Ishikawa (cell line): ENCODE measurements at regions not wholly inside any gene's neighbourhood (a gene's known extent, or its start where the extent isn't known, plus 50 kb on each side); places are given as distances from the start of the nearest gene placed in this dataset.

Experiments used
- CEBPB ChIP-seq: IDR thresholded peaks from 2 replicates; pipeline ENCODE4 v1.6.1; 2012
- CREB1 ChIP-seq: IDR thresholded peaks from 2 replicates; pipeline ENCODE4 v1.6.1; 2012; ENCODE audit warnings: low read depth
- EGR1 ChIP-seq: IDR thresholded peaks from 2 replicates; pipeline ENCODE4 v1.6.1; 2012
- EP300 ChIP-seq: IDR thresholded peaks from 2 replicates; pipeline ENCODE4 v1.6.1; 2012; ENCODE audit warnings: borderline replicate concordance
- FOXM1 ChIP-seq: IDR thresholded peaks from 2 replicates; pipeline ENCODE4 v1.6.1; 2012; ENCODE audit warnings: low read depth, borderline replicate concordance
- NFIC ChIP-seq: IDR thresholded peaks from 2 replicates; pipeline ENCODE4 v1.6.1; 2012
- RAD21 ChIP-seq: IDR thresholded peaks from 2 replicates; pipeline ENCODE4 v1.6.1; 2012; ENCODE audit warnings: low read depth
- TAF1 ChIP-seq: IDR thresholded peaks from 2 replicates; pipeline ENCODE4 v1.6.1; 2012; ENCODE audit warnings: low read depth, mild to moderate bottlenecking
- TCF12 ChIP-seq: IDR thresholded peaks from 2 replicates; pipeline ENCODE4 v1.6.1; 2012; ENCODE audit warnings: low read depth
- TEAD4 ChIP-seq: IDR thresholded peaks from 2 replicates; pipeline ENCODE4 v1.6.1; 2012
- YY1 ChIP-seq: IDR thresholded peaks from 2 replicates; pipeline ENCODE4 v1.6.1; 2012; ENCODE audit warnings: low read depth
- ZBTB7A ChIP-seq: IDR thresholded peaks from 2 replicates; pipeline ENCODE4 v1.6.1; 2012; ENCODE audit warnings: low read depth
- TF ChIP-seq, protein P1 (sequence below): IDR thresholded peaks from 2 replicates; pipeline ENCODE4 v1.6.1; 2012
- TF ChIP-seq, protein P2 (sequence below): IDR thresholded peaks from 2 replicates; pipeline ENCODE4 v1.6.1; 2012; ENCODE audit warnings: low read depth, mild to moderate bottlenecking
- TF ChIP-seq, protein P3 (sequence below): IDR thresholded peaks from 2 replicates; pipeline ENCODE4 v1.6.1; 2012

DNA sequence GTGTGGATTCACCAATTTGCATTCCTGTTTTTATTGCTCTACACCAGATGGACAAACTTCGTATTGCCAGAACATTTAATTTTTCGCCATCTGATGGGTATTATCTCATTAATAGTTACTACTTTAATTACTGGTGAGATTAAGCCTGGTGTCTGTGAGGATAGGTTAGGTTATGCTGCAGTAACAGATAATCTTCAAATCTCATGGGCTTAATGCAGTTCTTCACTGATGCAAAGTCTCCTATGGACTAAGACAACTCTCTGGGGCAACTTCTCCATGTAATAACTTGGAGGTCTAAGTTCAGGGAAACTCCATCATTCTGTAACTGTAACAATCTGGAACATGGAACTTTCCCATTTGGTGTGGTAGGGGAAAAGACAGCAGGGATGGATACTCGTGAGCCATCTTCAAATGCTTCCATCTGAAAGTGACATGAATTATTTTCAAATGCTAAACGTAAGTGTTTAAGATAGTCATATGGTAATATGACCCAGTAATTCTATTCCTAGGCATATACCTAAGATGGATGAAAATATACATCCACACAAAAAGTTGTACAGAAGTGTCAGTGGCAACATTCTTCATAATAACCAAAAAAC lies 111.6 kb downstream of the LEPR start:
- TF ChIP-seq TCF12 (no peak), TEAD4 (no peak), EP300 (no peak)

DNA sequence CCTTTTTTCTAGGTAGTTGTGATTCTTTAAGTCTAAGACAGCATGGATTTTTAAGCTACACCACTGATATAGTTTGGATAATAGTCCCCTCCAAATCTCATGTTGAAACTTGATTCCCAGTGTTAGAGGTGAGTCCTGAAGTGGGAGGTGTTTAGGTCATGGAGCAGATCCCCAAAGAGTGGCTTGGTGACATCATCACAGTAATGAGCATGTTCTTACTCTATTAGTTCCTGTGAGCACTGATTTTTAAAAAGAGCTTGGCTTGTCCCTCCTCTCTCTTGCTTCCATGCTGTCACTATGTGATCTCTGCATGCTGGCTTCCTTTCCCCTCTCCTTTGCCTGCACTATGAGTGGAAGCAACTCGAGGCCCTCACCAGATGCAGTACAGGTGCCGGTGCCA lies 115.5 kb downstream of the LEPR start:
- TF ChIP-seq, protein P1, sequence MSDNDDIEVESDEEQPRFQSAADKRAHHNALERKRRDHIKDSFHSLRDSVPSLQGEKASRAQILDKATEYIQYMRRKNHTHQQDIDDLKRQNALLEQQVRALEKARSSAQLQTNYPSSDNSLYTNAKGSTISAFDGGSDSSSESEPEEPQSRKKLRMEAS, result no peak
- TF ChIP-seq CREB1, result no peak

DNA sequence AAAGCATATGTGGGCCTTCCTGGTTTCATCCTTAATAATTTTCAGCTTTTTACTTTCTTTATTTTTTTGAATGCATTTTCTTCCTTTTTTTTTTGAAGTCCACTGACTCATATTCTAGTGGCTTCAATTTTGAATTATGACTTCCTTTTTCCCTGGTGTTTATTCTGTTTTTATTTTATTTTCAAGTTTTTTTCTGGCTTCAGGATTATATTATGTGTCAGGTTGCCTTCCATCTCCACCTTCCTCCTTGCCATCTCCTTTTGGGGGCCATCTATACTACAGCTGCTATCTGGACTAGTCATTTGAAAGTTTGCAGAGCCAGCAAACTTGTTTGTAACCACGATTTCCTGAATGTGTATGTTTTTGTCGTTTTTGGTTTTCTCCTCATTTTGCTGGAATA lies 117.6 kb downstream of the LEPR start:
- TF ChIP-seq TEAD4 (no peak), ZBTB7A (no peak), TCF12 (no peak), EP300 (no peak), CEBPB (no peak), EGR1 (no peak), YY1 (no peak), NFIC (no peak), RAD21 (no peak), TAF1 (no peak), FOXM1 (no peak), CREB1 (no peak)
- TF ChIP-seq, protein P2, sequence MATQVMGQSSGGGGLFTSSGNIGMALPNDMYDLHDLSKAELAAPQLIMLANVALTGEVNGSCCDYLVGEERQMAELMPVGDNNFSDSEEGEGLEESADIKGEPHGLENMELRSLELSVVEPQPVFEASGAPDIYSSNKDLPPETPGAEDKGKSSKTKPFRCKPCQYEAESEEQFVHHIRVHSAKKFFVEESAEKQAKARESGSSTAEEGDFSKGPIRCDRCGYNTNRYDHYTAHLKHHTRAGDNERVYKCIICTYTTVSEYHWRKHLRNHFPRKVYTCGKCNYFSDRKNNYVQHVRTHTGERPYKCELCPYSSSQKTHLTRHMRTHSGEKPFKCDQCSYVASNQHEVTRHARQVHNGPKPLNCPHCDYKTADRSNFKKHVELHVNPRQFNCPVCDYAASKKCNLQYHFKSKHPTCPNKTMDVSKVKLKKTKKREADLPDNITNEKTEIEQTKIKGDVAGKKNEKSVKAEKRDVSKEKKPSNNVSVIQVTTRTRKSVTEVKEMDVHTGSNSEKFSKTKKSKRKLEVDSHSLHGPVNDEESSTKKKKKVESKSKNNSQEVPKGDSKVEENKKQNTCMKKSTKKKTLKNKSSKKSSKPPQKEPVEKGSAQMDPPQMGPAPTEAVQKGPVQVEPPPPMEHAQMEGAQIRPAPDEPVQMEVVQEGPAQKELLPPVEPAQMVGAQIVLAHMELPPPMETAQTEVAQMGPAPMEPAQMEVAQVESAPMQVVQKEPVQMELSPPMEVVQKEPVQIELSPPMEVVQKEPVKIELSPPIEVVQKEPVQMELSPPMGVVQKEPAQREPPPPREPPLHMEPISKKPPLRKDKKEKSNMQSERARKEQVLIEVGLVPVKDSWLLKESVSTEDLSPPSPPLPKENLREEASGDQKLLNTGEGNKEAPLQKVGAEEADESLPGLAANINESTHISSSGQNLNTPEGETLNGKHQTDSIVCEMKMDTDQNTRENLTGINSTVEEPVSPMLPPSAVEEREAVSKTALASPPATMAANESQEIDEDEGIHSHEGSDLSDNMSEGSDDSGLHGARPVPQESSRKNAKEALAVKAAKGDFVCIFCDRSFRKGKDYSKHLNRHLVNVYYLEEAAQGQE, result no peak
- TF ChIP-seq, protein P3, sequence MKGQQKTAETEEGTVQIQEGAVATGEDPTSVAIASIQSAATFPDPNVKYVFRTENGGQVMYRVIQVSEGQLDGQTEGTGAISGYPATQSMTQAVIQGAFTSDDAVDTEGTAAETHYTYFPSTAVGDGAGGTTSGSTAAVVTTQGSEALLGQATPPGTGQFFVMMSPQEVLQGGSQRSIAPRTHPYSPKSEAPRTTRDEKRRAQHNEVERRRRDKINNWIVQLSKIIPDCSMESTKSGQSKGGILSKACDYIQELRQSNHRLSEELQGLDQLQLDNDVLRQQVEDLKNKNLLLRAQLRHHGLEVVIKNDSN, result no peak
- TF ChIP-seq, protein P1, result no peak

DNA sequence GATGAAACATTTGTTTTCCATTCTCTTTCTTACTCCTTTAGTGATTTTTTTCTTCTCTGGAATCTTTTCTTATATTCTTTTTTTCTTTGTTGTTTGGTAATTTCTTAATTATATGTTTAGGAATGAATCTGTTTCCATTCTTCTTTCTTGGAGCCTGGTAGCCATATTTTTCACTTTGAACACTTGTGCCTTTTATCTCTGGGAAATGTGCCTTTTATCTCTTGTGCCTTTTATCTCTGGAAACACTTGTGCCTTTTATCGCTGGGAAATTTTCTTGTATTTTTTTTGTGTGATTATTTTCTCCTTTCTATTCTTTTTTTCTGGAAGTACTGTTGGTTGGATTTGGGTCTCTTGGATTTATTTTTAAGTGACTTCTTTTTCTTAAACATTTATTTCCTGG lies 118.2 kb downstream of the LEPR start:
- TF ChIP-seq FOXM1 (no peak), EGR1 (no peak), RAD21 (no peak)
- TF ChIP-seq, protein P3, result no peak

DNA sequence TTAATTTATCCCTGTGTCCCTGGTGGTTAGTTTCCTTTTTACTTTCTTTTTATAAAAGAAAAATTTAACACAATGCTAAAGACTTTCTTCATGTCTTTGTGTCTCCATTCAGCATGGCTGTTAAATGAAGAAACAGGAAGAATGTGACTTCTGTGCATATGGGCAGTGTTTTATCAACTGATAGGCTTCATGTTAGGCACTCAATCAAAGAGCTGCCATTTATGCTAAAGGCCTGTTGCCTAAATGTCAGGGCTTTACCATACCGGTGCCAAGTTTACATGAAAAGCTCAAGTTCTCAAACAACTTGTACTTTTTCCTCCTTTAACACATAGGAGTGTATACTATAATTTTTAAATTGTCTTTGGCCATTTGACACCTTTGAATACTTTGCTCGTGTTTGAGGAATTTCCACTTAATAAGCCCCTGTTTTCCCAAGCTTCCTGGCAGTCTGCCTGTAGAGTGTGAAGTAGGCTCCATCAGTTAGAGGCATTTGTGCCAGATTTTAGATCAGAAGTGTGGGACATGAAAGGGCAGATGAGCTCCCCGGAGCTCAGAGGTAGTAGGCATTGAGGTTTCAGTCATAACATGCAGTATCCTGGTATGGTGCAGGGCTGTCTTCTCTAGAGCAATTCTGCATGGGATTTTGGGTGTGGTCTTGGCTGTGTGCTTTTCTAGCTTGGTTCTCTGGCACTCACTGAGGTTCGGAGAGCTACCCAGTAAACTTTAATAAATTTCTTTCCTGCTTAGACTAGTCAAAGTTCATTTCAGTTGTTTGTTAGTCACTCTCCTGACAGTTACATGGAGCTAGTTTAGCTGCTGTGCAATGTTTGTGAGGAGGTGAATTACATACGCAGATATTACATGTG lies 119.0 kb downstream of the LEPR start:
- TF ChIP-seq YY1, result no peak
- no peak for TF ChIP-seq CREB1

DNA sequence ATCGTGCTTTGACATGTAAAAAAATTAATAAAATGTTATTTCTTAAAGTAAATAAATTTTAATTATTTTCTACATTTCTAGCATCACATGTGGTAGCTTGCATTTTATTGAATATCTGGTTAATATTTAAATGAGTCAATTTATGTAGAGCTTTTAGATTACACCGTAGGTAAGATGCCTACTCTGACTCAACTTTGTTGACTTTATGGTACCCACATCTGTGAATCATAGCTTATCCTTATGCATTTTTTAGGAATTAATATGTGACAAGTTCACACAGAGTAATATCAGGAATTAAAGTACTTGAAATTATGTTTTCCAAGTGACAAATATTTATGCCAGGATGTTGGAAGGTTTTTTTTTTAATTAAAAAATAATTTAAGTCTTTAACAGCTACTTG lies 120.7 kb downstream of the LEPR start:
- no peak for TF ChIP-seq EP300

DNA sequence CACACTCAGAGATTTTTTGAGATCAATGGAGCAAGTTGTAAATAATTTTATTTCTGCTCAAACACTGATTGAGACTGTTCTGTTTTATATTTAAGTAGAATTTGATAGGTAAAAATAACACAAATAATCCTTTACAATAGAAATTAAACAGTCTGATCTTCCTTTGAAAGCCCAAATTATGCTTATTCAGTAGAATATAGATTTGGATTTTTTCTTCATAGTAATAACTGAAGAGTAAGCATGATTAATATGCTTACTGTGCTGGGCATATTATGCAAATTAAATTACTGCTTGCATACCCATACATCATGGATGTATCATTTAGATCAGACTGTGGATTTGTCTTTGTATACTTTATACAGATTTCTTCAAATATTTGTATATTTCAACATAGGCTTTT lies 121.4 kb downstream of the LEPR start:
- TF ChIP-seq NFIC (no peak), TAF1 (no peak), TEAD4 (no peak), TCF12 (no peak), FOXM1 (no peak)
- TF ChIP-seq, protein P2, result no peak
